A549 (cell line): ENCODE measurements at regions not wholly inside any gene's neighbourhood (a gene's known extent, or its start where the extent isn't known, plus 50 kb on each side); places are given as distances from the start of the nearest gene placed in this dataset.

Source experiments
- EHMT2 ChIP-seq: fragments of 200-600 bp; sonication (generic); IDR thresholded peaks from 2 replicates; pipeline ENCODE4 v1.6.1; 2016; ENCODE audit warnings: antibody characterized with exemption, low read depth, mild to moderate bottlenecking, moderate library complexity
- PBX3 ChIP-seq: IDR thresholded peaks from 2 replicates; pipeline ENCODE4 v1.6.1; 2012
- RNF2 ChIP-seq: fragments of 200-600 bp; sonication (generic); IDR thresholded peaks from 2 replicates; pipeline ENCODE4 v1.6.1; 2016; ENCODE audit warnings: low read depth, mild to moderate bottlenecking, antibody characterized with exemption, moderate library complexity, borderline replicate concordance

- TF ChIP-seq RNF2, result no peak
- TF ChIP-seq EHMT2, result no peak
- TF ChIP-seq PBX3, result no peak
Measured at GRCh38 chr5:169458221-169458620, 125.4 kb upstream of the SPDL1 start.
